Epithelial cell of esophagus (primary cell): ENCODE measurements at regions not wholly inside any gene's neighbourhood (a gene's known extent, or its start where the extent isn't known, plus 50 kb on each side); places are given as distances from the start of the nearest gene placed in this dataset.

Experiments used
- DNase-seq: peaks from one replicate; pipeline ENCODE4 v3.0.0; 2010; ENCODE audit warnings: low read depth
- H3K4me3 ChIP-seq: 2 replicates; pipeline ENCODE4 v1.5.1; 2011; ENCODE audit warnings: mild to moderate bottlenecking, low read length, control low read depth
- CTCF ChIP-seq: IDR thresholded peaks from 2 replicates; pipeline ENCODE4 v1.5.1; 2011; ENCODE audit warnings: low read depth, mild to moderate bottlenecking, low read length, control low read depth, inconsistent platforms; ENCODE audit not compliant: insufficient read depth; ENCODE audit errors: missing control alignments

GRCh38 chr18:39464006-39464405 is 1898.4 kb upstream of the CELF4 start:
- no peak for TF ChIP-seq CTCF
- no peak overlapping the region for H3K4me3 ChIP-seq
- peak; percentile 9 for DNase-seq

GRCh38 chr18:39462436-39462835 is 1896.8 kb upstream of the CELF4 start:
- no peak overlapping the region for H3K4me3 ChIP-seq
- peak; percentile 88 for DNase-seq
- TF ChIP-seq CTCF, result no peak

- H3K4me3 ChIP-seq, result no peak overlapping the region
- DNase-seq, result no peak
- TF ChIP-seq CTCF, result no peak
These were observed 1894.5 kb upstream of the CELF4 start for GRCh38 chr18:39460136-39460535.

- no peak for TF ChIP-seq CTCF
- DNase-seq, result peak; percentile 96
- no peak overlapping the region for H3K4me3 ChIP-seq
These were observed 1889.7 kb upstream of the CELF4 start for GRCh38 chr18:39455285-39455684.

GRCh38 chr18:39454866-39455265 is 1889.3 kb upstream of the CELF4 start:
- TF ChIP-seq CTCF, result no peak
- no peak overlapping the region for H3K4me3 ChIP-seq
- peak; percentile 19 for DNase-seq

- no peak for TF ChIP-seq CTCF
- DNase-seq, result peak; percentile 35
- H3K4me3 ChIP-seq, result peak overlapping the region; percentile 4
These were observed 1888.3 kb upstream of the CELF4 start for GRCh38 chr18:39453882-39454281.

GRCh38 chr18:39453356-39453755 is 1887.8 kb upstream of the CELF4 start:
- TF ChIP-seq CTCF, result no peak
- no peak for DNase-seq
- H3K4me3 ChIP-seq, result no peak overlapping the region
